HepG2 (cell line): ENCODE measurements at regions not wholly inside any gene's neighbourhood (a gene's known extent, or its start where the extent isn't known, plus 50 kb on each side); places are given as distances from the start of the nearest gene placed in this dataset.

Experiments used
- AKNA ChIP-seq: sonication (generic); formaldehyde crosslinking; IDR thresholded peaks from 2 replicates; pipeline ENCODE4 v1.4.0; 2020; ENCODE audit warnings: missing genetic modification reagents, borderline replicate concordance
- HMG20A ChIP-seq: IDR thresholded peaks from 2 replicates; pipeline ENCODE4 v1.6.1; 2016; ENCODE audit warnings: borderline replicate concordance
- KLF12 ChIP-seq: sonication (generic); formaldehyde crosslinking; IDR thresholded peaks from 2 replicates; pipeline ENCODE4 v1.4.0; 2020; ENCODE audit warnings: missing genetic modification reagents, borderline replicate concordance
- SALL2 ChIP-seq: sonication (generic); formaldehyde crosslinking; IDR thresholded peaks from 2 replicates; pipeline ENCODE4 v1.8.1; 2023; ENCODE audit warnings: mild to moderate bottlenecking, missing genetic modification reagents, inconsistent platforms
- SNAPC2 ChIP-seq: sonication (generic); formaldehyde crosslinking; IDR thresholded peaks from 2 replicates; pipeline ENCODE4 v1.8.1; 2022; ENCODE audit warnings: mild to moderate bottlenecking, missing genetic modification reagents
- ZNF180 ChIP-seq: sonication (generic); formaldehyde crosslinking; IDR thresholded peaks from 2 replicates; pipeline ENCODE4 v1.4.0; 2020; ENCODE audit warnings: low read depth, missing genetic modification reagents, borderline replicate concordance
- ZNF234 ChIP-seq: sonication (generic); formaldehyde crosslinking; conservative IDR thresholded peaks from 2 replicates; pipeline ENCODE4 v1.5.1; 2020; ENCODE audit warnings: mild to moderate bottlenecking, missing genetic modification reagents
- ZNF710 ChIP-seq: sonication (generic); formaldehyde crosslinking; IDR thresholded peaks from 2 replicates; pipeline ENCODE4 v1.5.0; 2020; ENCODE audit warnings: mild to moderate bottlenecking, missing genetic modification reagents, borderline replicate concordance
- ZNF782 ChIP-seq: sonication (generic); formaldehyde crosslinking; IDR thresholded peaks from 2 replicates; pipeline ENCODE4 v1.4.0; 2020; ENCODE audit warnings: missing genetic modification reagents, mild to moderate bottlenecking, borderline replicate concordance

- no peak for TF ChIP-seq ZNF710
- TF ChIP-seq HMG20A (CRISPR knock-in tag) = no peak
- TF ChIP-seq ZNF782 (CRISPR knock-in tag) = no peak
- TF ChIP-seq KLF12 = no peak
- TF ChIP-seq AKNA (CRISPR knock-in tag) = no peak
- TF ChIP-seq SNAPC2 = no peak
- no peak for TF ChIP-seq ZNF234 (CRISPR knock-in tag)
- TF ChIP-seq ZNF180 (CRISPR knock-in tag) = no peak
- no peak for TF ChIP-seq SALL2
Measured at GRCh38 chr15:61736790-61737189, 323.5 kb downstream of the VPS13C start (continued).
